Left renal pelvis (tissue), 4 donors: ENCODE measurements at regions not wholly inside any gene's neighbourhood (a gene's known extent, or its start where the extent isn't known, plus 50 kb on each side); places are given as distances from the start of the nearest gene placed in this dataset.
"Not testable (repeated sequence)": the region's sequence is repeated elsewhere in the genome, so short reads cannot be mapped to it uniquely, and the experiment has no call there.

Source experiments
- DNase-seq, 4 donors: peaks; one replicate each; pipeline ENCODE4 v3.0.0-alpha.2; 2013; ENCODE audit warnings: low read depth in 4 of 4, low spot score in 3 of 4

DNA sequence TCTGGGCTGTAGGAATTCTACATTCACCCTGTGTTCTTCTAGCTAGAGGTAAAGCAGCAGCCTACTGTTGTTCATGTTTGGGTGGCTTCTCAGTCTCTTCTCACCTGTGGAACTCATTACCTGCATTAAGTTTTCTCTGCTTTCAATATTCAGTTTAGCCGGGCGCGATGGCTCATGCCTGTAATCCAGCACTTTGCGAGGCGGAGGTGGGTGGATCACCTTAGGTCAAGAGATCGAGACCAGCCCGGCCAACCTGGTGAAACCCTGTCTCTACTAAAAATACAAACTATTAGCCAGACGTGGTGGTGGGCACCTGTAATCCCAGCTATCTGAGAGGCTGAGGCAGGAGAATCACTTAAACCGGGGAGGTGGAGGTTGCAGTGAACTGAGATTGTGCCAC, 139.8 kb upstream of the UBE2E3 start:
- no peak for DNase-seq

DNA sequence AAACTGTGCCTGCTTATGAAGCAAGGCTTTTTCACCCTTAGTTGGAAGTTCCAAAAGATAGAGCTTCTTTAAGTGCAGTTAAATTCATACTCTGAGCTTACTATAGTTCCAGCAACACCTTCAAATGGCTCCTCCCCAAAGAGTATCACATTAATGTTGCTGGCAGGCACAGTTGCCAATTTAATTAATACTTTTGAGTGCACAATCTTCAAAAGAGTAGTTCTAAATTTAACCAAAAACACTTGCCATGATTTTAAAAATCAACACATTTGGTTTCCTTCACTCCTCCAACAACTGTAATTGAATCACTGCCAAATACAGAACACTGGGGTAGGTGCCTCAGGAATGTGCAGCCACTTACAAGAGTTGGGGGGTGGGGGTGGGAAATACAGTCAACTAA, 150.6 kb upstream of the UBE2E3 start:
- DNase-seq: no peak

DNA sequence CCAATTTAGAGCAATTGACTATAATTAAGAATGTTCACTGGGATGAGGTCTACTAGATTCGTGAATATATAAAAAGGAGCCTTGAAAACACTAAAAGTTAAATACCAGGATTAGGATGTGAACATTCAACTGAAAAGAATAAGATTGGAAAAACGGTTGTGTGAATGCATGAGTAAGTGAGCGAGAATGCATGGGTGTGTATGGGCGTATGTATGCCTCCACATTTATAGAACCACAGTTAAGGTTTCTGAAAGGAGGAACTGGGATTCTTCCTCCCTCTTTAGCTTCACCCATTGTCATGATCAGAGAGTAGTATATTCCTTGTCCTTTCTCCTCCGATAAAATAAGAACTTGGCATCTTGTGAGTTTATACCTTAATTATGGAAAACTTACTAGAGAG, 151.1 kb upstream of the UBE2E3 start:
- DNase-seq: no peak

DNA sequence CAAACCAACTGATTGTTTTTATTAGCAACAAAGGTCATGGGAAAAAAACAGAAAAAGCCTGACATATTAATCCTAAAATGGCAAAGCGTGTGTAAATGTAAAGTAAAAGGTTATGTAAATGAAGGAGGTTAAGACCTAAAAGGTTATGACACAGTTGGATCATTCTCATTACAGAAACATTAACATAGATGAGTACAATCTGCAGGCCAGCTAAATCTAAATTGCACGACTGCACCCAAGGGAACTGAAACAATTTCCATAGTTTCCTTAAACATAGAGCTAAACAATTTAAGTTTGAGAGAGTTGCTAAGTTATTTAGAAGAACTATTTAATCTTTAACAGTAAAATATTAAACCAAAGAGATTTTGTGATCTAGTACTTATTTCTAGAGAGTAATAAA, 151.6 kb upstream of the UBE2E3 start:
- DNase-seq: no peak

DNA sequence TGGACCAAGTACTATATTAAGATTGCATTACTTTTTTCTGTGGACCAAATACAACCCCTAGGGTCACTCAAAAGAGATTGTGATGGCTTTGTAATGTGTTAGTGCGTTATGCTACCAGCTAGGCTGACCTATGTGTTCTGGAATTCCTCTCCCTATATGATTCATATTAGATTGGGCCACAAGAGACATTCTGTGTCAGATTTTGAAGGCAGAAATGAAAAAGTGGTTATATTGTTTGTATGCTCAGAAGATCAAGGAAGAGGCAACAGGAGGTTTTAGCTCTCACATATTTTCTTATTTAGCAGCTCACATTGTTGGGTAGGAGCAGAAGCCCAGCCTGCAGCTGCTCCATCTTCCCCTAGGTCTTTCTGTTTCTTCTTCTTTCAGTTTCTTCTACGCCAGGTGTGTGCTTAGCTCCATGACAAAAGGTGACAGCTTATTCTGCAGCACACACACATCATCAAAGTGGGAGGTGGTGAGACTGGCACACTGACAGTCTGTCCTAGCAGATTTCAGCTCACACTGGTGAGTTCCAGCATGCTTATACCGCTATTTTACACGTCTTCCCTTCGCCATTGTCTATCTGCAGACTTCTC, 156.8 kb upstream of the UBE2E3 start:
- no peak for DNase-seq

DNA sequence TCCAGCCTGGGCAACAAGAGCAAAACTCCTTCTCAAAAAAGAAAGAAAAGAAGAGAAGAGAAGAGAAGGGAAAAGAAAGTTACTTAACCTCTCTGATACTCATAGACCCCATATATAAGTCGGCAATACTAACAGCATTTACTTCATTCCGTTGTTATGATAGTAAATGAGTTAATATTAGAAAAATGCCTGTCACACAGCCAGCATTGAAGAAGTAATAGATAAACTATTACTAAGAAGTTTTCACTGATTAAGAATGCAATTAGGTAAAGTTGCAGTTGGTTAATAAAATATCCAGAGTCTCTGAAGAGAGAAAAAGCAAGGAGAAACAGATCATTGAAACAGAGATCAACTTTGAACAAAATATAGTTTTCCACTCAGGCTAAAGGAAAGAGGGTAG, 161.3 kb upstream of the UBE2E3 start:
- DNase-seq: no peak

DNA sequence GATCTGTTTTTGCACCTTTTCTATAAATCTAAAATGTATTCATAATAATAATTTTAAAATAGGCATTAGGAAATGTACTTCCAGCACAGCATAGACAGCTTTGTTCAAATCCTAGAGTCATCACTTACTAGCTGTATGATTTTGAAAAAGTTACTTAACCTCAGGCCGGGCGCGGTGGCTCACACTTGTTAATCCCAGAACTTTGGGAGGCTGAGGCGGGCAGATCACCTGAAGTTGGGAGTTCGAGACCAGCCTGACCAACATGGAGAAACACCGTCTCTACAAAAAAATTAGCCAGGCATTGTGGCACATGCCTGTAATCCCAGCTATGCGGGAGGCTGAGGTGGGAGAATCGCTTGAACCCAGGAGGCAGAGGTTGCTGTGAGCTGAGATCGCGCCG, 161.7 kb upstream of the UBE2E3 start:
- not testable (repeated sequence) for DNase-seq

DNA sequence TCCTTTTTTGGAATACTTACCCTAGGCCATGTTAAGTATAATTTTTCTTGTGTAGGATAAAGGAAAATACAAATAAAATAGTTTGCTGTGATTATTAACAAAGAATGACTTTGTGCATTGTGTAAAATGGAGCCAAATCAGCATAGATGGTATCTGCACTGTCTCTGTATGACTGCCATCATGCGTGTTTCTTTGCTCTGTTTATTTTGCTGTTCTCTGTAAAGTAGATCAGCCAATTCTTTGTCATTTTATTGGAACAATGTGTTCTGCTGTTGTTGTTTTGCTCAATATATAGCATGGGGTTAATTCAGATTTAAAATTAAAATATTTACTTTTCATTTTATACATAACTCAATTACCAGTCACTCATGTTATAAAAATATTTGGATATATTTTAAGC, 181.3 kb upstream of the UBE2E3 start:
- no peak for DNase-seq

DNA sequence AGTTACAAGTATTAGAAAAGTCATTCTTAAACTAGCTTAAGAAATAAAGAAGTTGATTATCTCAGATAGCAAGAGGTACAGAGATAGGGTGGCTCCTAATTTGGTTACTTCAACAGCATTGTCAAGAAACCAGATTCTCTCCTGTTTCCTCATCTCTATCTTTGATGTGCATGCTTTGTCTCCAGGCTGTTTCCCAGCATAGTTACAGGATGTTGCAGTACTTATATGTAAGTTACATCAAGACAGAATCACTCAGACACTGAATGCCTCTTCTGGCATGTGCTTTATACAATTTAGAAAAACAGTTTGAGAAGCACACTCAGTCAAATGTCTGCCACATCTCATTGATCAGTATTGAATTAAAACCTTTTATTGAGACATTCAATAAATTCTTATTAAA, 189.5 kb upstream of the UBE2E3 start:
- no peak for DNase-seq

DNA sequence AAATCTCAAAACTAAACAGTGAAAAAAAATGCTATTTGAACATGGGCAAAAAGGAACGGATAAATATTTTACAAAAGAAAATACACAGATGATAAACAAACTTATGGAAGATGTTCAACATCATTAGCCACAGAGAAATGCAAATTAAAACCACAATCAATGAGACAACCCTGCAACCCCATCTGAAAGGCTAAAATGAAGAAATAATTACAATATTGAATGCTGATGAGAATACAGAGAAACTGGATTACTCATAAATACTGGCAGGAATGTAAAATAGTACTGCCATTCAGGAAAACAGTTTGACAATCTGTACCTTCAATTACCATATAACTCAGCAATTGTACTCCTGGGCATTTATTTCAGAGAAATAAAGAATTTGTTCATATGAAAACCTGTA, 193.1 kb upstream of the UBE2E3 start:
- no peak for DNase-seq

DNA sequence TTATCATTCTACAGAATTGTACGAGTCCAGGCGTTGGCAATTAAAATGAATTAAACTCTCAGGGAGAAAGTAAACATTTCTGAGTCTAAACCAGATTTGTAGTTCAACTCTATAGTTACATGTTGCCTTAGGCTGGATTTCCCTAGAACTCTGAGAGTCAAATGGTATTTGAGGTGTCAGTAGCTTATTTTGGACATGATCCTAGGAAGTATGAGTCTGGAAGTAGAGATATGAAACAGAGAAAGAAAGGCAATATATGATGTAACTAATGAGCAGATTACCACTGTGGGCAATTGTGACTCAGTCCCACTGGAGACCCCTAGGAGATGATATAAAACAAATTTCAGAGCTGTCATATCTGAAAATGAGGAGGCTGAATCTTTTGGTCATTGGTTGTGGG, 199.1 kb upstream of the UBE2E3 start:
- no peak for DNase-seq

DNA sequence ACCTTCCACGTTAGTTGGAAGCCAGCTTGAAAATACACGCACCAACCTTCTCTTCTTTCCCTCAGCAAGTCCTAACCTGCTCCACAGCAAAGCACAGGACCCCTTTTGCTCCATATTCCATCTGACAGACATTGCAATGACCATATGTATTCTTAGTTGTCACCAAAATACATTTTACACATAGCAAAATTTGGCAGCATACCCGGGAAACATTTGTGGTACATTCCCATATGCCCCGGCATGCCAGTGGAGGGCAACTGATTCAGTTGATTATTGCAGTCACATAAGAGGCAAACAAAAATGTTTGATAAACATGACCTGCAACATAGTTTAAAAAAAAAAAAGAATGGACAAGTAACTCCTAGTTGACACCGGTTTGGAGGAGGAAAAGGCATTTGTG, 202.1 kb upstream of the UBE2E3 start:
- DNase-seq: no peak

DNA sequence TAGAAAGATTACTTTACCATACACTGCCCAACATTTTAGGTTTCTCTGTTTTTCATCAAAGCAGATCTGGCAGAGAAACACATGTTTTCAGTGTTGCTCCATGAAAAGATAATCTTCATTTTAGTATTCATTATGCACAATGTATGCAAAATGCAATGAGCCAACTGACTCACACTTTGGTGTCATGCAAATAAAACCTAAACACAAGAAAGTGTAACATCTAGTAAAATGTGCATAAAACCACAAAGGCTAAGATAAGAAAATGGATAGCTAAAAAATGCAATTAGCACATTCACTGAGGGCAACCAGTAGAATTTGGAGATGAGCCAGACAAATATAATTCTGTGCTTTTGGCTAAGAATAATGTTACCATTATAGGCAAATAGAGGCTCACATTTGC, 203.5 kb upstream of the UBE2E3 start:
- no peak for DNase-seq

DNA sequence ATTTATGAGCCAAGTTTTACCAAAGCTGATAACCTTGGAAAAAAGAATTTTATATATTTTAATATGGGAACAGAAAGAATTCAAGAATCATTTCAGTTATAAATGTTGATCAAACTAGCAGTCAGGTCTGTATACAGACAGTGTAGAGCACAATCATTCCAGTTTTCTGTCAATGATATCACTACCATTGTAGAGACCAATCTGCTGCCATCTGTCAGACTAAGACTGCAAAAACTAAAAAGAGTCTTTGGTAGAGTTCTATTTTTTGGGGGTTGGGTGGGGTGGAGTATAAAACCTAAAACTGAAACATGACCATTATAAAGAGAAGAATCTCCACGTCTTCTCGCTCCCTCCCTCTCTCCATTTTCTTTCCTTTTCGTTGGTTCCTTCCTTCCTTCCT, 204.7 kb upstream of the UBE2E3 start:
- no peak for DNase-seq

DNA sequence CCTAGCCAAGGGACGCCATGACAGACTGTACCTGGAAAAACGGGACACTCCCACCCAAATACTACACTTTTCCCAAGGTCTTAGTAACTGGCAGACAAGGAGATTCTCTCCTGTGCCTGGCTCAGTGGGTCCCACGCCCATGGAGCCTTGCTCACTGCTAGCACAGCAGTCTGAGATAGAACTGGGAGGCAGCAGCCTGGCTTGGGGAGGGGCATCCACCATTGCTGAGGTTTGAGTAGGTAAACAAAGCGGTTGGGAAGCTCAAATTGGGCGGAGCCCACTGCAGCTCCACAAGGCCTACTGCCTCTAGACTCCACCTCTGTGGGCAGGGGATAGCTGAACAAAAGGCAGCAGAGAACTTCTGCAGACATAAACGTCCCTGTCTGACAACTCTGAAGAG, 215.1 kb upstream of the UBE2E3 start:
- not testable (repeated sequence) for DNase-seq

DNA sequence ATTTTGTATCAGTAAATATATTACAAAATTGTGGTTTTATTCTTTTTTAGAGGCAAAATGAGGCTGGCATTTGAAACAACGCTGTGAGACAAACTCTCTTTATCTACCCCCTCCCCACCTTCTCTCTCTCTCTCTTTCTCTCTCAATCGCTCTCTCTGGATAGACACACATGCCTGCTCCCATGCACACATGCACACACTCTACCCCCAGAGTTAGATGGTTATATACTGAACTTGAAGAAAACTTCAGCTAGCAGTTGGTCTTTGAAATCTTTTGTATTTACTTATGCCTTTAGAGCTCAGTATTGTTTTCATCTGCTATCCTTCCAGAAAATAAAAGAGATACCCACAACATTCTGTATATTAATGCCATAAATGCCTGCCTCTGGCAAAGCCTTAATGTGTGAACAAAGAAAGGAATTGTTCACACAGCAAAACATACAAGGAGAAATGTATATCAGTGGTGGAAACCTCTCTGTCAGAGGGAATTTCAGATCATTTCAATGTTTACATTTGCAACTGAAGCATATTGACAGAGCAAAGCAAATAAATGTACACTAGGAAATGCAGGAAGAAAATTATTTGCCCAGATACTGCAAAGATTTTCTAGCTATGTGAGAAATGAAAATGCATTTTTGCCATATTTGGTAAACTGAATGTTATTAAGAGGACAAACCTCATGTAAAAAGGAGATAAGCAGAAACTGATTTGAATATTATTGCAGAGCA, 217.0 kb upstream of the UBE2E3 start:
- DNase-seq: no peak

DNA sequence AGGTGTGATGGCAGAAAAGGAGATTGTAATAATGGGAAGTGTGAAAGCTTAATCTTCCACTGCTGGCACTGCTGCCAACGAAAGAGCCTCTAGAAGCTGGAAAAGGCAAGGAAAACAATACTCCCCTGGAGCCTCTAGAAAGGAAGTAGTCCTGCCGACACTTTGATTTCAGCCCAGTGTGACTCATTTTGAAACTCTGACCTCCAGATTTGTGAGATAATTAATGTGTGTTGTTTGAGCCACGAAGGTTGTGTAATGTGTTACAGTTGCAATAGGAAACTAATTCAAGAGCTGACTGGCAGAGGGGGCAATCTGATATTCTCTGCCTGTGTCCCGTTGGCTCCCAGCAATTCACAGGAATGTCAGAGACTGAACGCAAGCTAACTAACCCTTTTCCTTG, 219.2 kb upstream of the UBE2E3 start:
- DNase-seq: no peak

DNA sequence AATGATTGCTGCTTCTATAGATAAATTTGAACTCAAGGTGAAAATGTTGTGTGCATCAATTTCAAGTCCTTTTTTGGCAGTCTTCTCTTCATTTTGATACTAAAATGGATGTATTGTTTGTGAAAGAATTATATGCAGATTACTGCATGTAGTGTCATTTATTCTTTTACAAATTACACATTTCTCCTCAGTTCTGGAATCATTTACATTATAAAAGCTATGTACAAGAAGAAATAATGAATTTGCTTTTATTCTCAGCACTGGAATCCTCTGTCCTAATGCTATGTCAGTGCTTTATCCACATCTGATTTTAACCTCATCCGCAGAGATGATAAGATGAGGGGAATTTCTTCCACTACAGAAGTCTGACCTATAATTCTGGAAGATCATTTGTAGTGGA, 220.8 kb upstream of the UBE2E3 start:
- no peak for DNase-seq

DNA sequence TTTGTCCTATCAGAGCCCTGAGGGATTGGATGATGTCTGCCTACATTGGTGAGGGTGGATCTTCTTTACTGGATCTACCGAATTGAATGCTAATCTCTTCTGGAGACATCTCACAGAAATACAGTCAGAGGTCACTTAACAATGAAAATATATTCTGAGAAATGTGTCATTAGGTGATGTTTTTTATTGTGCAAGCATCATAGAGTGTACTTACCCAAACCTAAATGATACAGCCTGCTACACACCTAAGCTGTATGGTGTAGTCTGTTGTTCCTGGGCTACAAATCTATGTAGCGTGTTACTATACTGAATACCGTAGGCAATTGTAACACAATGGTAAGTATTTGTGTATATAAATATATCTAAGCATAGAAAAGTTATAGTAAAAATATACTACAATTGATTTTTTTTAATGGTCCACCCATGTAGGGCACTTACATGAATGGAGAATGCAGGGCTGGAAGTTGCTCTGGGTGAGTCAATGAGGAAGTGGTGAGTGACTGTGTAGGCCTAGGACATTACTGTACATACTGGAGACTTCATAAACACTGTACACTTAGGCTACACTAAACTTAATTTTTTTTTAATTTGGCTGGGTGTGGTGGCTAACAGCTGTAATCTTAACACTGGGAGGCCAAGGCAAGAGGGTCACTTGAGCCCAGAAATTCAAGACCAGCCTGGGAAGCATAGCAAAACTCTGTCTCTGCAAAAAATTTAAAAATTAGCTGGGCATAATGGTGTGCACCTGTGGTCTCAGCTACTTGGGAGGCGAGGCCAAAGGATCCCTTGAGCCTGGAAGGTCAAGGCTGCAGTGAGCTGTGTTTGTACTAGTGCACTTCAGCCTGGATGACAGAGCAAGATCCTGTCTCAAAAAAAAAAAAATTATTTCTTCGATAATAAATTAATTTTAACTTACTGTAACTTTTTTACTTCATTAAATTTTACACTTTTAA, 226.3 kb upstream of the UBE2E3 start:
- no peak for DNase-seq

DNA sequence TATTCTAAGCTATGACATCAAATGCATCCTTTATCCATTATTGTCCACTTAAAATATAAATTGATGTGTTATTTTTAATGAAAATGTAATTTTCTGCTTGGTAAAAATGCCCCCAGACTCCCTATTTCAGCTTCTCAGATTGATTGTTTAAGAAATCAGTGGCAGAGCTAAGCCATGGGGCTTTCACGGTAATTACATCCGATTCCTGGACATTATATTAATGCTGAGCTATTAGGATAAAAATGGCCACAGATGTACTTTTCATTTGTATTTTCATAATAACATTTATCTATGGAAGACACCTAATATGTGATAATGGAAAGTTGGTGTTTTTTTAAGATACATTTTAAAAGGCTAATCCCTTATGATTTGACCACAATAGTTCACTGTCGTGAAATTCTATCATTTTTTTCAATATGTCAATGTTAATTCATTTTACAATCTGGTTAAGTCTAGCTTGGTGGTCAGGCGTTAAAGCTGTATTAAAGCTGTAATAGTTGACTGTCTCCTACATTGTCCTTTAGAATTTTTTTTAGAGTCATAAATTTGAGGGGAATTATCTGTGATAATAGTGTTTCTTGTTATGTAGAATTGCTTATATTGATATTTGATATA, 229.0 kb upstream of the UBE2E3 start:
- DNase-seq: no peak

DNA sequence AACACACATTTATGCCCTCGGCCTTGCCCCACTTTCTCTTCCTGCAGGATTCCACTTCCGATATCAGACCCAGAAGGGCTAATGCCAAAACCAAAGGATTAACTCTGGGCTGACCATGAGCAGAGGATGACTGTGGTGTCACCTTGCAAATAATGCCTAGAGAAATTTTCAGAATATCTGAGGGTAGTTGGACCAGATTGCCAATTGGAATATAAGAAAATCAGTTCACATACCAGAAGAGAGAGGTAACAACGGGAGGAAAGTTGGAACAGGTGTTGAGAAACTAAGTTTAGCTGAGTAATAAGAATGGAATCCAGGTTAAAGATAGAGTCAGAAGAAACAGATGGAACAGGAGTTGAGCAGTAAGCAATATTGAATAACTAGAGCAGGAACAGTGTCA, 232.7 kb upstream of the UBE2E3 start:
- no peak for DNase-seq
